GM21723 (cell line): ENCODE measurements at regions not wholly inside any gene's neighbourhood (a gene's known extent, or its start where the extent isn't known, plus 50 kb on each side); places are given as distances from the start of the nearest gene placed in this dataset.

Experiments used
- ATAC-seq: cut with Tn5 transposase; IDR thresholded peaks from one replicate; pipeline ENCODE4 v1.9.1; 2021; ENCODE audit warnings: mild to moderate bottlenecking, moderate library complexity; ENCODE audit not compliant: unreplicated experiment

DNA sequence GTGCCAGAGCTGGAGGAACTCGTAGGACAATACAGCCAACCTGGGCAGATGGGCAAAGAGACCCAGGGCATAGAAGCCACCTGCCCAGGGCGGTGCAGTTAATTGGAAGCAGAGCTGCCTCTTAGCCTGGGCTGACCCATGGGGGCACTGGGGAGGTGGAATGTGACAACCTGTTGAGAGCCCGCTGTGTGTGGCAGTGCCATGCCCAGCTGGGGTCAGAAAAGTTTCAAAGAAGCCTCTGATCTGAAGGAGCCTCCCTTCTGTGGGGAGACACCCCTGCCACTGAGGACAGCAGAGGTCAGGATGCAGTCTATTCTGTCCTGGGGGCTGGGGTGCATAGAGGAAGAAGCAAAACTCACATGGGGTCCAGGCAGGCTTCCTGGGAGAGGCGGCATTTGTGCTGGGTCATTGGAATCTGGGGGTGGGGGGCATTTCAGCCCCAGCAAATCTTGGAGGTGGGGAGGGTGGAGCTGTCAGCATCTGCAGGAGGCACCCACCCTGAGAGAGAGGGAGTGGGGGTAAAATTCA is 176.1 kb upstream of the CIBAR2 start:
- no peak for ATAC-seq

DNA sequence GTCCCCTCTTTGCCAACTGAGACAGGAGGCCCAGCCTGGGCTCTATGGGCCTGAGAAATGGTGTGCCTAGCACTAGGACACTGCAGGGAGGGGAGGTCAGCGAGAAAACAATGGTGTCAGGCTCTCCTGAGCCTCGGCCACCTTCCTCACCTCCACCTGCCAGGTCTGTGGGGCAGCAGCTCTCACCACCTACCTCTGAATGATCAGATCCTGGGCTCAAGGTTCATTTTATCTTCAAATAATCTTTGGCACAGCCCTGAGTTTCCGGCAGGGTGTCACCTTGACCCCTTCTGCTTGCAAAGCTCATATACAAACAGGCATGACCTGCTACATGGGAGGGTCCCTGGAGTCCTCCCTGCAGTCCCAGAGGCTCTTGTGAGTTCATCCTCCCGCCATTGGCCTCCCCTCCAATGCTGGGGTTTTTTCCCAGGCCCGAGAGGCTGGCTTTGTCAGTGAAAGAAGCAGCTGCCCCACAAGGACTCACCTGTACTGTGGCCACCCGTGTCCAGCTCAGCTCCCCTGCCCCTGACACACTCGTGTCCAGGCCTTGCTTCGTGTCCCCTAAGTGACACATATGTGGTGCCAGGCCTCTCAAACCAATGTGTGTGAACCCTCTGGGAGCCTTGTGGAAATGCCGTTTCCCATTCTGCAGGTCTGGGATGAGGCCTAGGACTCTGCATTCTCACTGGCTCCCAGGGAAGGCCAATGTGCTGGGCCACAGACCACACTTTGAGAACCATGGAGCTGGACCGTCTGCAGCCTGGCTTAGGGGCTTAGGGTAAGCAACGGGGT is 176.8 kb upstream of the CIBAR2 start:
- ATAC-seq, result no peak

GRCh38 chr16:85289760-85290625 is 177.7 kb upstream of the CIBAR2 start:
- ATAC-seq, result no peak

GRCh38 chr16:85290626-85291301 is 178.5 kb upstream of the CIBAR2 start:
- no peak for ATAC-seq

DNA sequence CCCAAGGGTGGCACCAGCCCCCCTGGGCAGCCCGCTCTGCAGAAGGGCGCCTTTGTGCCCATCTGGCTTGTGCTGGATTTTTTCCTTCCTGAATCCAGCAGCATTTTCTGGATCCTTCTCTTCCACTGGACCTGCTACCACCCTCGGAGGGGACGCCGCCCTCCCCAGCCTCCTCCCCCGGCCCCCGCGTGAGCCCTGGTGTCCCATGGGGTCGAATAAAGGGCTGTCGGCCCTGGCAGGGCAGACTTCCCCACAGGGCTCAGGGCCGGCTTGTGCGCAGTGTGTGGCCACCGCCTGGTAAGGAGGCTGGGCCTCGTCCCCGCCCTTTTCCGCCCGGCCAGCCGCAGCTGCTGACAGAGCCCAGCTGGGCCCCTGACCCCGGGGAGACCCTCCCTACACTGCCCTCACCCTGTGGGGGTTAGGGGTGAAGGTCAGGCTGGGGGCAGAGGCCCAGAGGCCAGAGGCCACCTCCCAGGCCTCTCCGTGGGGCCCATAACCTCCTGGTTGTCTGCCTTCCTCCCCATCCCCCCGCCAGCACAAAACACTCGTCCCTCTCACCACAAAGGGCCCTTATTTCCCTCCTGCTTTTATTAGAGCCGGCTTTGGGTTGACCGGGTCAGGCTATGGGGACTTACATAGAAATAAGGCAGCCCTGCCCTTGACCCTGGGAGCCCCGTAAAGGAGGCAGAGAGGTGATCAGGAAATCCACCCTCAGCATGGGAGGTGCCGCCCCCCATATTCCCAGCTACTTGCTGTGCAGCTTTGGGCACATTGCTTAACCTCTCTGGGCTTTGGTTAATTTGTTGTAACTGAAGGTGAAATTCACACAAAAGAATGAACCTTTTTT is 179.3 kb upstream of the CIBAR2 start:
- ATAC-seq, result no peak

- ATAC-seq, result no peak
Measured at GRCh38 chr16:85293458-85293857, 181.2 kb upstream of the CIBAR2 start.

- ATAC-seq, result no peak
Measured at GRCh38 chr16:85293904-85294642, 181.8 kb upstream of the CIBAR2 start.

GRCh38 chr16:85294810-85295508 is 182.7 kb upstream of the CIBAR2 start:
- no peak for ATAC-seq

GRCh38 chr16:85296859-85297660 is 184.8 kb upstream of the CIBAR2 start:
- no peak for ATAC-seq

GRCh38 chr16:85297881-85298280 is 185.6 kb upstream of the CIBAR2 start:
- no peak for ATAC-seq

GRCh38 chr16:85300406-85300968 is 188.2 kb upstream of the CIBAR2 start:
- no peak for ATAC-seq

GRCh38 chr16:85301231-85301630 is 189.0 kb upstream of the CIBAR2 start:
- ATAC-seq, result no peak

- ATAC-seq, result no peak
Measured at GRCh38 chr16:85302018-85302847, 190.0 kb upstream of the CIBAR2 start.

DNA sequence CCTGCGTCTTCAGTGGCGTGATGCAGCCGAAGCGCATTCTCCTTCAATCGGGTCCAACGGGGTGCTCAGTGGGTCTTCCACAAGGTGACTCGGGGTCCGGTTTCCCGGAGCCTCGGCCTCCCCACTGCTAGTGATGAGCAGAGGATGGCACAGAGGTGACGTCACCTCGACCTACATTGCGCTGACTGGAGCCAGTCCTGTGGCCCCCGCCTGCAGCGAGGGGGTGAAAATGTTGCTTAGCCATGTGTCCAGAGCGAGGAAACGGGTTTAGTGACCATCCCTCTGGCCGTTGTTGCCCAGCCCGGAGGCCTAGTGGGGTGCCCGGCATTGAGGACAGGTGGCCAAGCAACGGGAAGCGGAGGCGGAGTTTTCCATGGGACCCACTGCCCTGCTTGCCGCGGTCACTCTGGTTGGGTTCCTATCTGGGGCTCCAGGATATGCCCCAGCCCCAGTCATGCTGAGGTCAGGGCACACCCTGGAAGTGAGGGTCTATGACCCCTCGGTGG is 190.6 kb upstream of the CIBAR2 start:
- ATAC-seq, result no peak

- no peak for ATAC-seq
Measured at GRCh38 chr16:85303354-85303883, 191.1 kb upstream of the CIBAR2 start.

DNA sequence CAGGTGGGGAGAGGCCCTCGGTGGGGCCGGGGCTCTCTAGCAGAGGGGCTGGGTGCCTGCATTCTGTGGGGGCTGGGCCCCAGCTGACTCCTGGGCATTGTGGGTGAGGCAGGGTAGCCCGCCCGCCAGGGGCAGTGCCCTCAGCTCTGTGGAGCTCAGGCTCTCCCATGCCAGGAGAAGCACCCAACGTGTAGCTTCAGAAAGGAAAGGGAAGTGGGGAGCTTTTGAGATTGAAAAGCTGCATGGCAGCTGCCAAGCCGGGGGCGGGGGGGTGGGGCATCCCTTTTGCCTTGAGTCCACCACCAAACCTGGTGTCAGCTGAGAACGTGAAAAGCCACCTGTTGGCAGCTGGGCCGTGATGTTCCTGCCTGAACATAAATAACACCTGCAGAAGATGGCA is 192.1 kb upstream of the CIBAR2 start:
- ATAC-seq, result no peak
